ENCODE measurements at regions not wholly inside any gene's neighbourhood (a gene's known extent, or its start where the extent isn't known, plus 50 kb on each side); places are given as distances from the start of the nearest gene placed in this dataset.
"Not testable (repeated sequence)": the region's sequence is repeated elsewhere in the genome, so short reads cannot be mapped to it uniquely, and the experiment has no call there.

DNA sequence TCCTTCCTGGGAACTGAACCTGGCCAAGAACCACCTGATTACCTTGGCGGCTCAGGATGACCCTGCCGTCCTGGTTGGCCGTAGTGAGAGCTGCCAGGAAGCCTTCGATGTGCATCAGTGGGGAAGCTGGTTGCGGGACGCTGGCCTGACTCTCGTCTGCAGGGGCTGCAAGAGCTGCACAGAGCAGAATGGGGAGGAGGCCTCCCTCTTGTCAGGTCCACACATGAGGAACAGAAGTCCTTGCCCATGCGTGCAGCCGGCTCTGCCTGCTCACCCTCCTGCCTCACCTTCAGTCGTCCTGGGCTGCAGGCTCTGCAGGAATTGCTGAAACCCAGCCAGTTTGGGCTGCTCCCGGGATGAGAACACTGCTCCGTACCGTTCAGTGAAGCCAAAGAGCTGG lies 182.3 kb downstream of the KLRB1 start:
- TF ChIP-seq, protein P1, sequence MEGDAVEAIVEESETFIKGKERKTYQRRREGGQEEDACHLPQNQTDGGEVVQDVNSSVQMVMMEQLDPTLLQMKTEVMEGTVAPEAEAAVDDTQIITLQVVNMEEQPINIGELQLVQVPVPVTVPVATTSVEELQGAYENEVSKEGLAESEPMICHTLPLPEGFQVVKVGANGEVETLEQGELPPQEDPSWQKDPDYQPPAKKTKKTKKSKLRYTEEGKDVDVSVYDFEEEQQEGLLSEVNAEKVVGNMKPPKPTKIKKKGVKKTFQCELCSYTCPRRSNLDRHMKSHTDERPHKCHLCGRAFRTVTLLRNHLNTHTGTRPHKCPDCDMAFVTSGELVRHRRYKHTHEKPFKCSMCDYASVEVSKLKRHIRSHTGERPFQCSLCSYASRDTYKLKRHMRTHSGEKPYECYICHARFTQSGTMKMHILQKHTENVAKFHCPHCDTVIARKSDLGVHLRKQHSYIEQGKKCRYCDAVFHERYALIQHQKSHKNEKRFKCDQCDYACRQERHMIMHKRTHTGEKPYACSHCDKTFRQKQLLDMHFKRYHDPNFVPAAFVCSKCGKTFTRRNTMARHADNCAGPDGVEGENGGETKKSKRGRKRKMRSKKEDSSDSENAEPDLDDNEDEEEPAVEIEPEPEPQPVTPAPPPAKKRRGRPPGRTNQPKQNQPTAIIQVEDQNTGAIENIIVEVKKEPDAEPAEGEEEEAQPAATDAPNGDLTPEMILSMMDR (conservative IDR thresholded peaks at IDR 0.05; ENCODE audit: low read depth, low read length) = not testable (repeated sequence)
- not testable (repeated sequence) for TF ChIP-seq RCOR1 (IDR thresholded peaks at IDR 0.05; ENCODE audit: insufficient replicate concordance, low read length); RAD21 (IDR thresholded peaks at IDR 0.05; ENCODE audit: low read length); POLR2A (IDR thresholded peaks at IDR 0.05; ENCODE audit: low read depth, low read length); CEBPB (IDR thresholded peaks at IDR 0.05; ENCODE audit: low read depth, low read length)
